ENCODE measurements at regions not wholly inside any gene's neighbourhood (a gene's known extent, or its start where the extent isn't known, plus 50 kb on each side); places are given as distances from the start of the nearest gene placed in this dataset.

DNA sequence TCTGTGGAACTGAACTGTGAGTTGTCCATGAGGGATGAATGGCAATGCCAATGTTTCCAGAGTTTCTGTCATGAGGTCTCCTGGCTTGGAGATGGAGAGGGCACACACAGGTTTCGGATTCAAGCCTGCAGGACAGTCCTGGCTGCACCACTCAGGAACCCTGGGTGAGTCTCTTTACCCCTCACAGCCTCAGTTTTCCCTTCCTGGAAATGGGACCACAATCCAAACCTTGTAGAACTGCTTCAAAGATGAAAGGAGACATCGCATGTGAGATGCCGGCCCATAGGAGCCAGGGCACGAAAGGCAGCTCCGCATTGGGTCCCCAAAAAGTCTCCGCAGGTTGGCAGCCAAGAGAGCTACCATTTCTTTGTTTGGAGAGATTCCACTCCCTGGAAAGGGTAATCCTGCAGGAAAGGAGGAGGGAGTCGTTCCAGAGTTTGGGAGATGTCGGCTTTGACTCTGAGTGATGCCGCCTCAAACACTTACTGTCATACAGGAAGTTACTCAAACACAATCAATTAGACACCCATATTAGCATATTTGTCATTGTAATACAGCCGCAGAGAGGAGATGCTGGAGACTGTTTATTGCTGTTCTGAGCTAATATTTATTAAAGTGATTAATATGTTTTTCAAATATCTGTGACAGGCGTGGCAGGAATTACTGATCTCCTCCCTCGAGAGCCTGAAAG, 318.3 kb downstream of the MN1 start:
- no peaks in the 10 kb centered on the region for H3K27me3 Mint-ChIP-seq
- no peak overlapping the region for H3K4me3 Mint-ChIP-seq
- no peaks in the 10 kb centered on the region for H3K36me3 Mint-ChIP-seq (ENCODE audit: low read depth)
- H3K27ac Mint-ChIP-seq, result no peak overlapping the region
- no peak for ATAC-seq (replicated peaks)
- no peaks in the 10 kb centered on the region for H3K4me1 Mint-ChIP-seq
- H3K9me3 Mint-ChIP-seq, result no peaks in the 10 kb centered on the region

DNA sequence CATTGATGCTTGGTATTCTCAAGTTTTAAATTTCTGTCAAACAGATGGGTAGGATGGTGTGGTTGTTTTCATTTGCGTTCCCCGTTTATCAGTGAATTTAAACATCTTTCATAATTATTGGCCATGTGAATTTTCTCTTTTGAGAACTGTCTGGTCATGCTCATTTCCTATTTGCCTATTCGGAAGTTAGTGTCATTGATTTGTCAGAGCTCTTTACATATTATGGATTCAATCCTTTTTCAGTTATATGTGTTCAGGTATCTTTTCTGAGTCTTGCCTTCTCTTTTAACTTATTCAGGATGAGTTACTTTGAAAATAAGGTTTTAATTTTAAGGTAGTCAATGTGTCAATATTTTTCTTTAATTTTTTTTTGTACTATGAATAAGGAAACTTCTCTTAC, 315.7 kb downstream of the MN1 start:
- H3K27ac Mint-ChIP-seq, result no peak overlapping the region
- no peak overlapping the region for H3K4me3 Mint-ChIP-seq
- H3K9me3 Mint-ChIP-seq, result no peaks in the 10 kb centered on the region
- no peak for ATAC-seq (replicated peaks)
- H3K4me1 Mint-ChIP-seq, result no peaks in the 10 kb centered on the region
- H3K27me3 Mint-ChIP-seq, result peaks cover 3% of the 10 kb centered on the region
- no peaks in the 10 kb centered on the region for H3K36me3 Mint-ChIP-seq (ENCODE audit: low read depth)

DNA sequence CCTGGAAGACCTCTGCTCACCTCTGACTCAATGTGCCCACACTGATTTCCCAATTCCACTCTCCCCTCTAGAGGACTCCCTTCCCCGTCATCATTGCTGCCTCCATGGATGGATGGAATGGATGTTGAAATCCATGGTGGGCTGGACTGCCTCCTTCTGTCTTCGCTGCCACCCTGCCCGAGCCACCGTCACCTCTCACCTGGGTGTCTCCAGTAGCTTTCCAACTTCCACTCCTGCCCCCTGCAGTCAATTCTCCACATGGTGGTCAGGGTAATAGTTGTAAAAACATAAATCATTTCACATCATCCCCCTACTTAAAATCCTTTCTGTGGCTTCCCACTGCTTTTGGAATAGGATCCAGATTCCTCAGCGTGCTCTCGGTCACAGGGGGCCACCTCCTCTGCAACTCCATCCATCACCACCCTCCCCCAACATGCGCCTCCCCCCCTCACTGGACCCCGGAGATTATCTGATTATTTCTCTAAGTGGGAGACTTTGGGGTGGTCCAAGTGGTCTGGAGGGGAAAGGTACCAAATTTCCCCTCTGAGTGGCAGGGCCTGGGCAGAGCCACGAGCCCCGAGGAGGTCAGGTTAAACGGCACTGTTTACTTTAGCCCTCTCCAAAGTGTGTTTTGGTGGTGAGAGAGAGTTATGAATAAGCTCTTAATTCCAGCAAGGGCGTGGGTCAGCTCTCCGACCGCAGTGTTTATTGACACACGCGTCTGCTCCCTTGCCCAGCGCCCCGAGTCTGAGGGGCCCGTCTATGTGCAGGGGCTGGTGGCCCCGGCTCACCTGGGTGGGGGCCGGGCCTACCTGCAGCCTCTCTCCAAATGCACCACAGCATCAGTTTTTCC, 313.7 kb downstream of the MN1 start:
- H3K36me3 Mint-ChIP-seq (ENCODE audit: low read depth), result no peaks in the 10 kb centered on the region
- H3K9me3 Mint-ChIP-seq, result peaks cover 14% of the 10 kb centered on the region
- no peak overlapping the region for H3K4me3 Mint-ChIP-seq
- H3K4me1 Mint-ChIP-seq, result no peaks in the 10 kb centered on the region
- no peak for ATAC-seq (replicated peaks)
- peaks cover 3% of the 10 kb centered on the region for H3K27me3 Mint-ChIP-seq
- H3K27ac Mint-ChIP-seq, result no peak overlapping the region

DNA sequence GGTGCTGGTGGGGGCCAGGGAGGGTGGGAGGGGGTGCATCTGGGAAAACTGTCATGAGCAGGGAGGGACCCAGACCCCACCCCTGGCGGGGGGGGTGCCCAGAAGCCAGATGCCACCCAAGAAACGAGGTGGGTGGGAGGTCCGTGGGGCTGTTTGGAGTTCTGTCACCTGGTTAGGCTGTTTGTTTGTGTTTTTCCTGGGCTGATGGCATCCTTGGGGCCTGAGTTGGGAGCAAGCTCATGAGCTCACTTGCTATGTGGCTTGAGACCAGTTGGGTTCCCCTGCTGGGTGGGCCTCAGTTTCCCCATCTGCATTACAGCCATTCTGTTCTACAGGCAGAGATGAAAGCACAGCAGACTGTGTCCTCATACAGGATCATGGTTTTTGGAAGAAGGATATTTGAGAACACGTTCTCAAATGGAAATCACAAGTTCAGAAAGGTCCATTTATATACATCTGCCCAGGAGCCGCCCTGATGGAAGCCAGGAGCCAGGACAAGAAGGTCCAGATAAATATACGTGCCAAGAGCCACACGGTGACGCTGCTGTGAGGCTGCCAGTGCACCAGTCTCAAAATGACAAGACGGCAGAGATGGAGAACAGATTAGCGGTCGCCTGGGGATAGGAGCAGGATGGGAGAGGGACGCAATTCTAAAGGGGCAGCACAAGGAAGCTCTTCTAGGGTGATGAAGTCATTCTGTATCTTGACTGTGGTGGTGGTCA, 312.9 kb downstream of the MN1 start:
- Mint-ChIP-seq H3K27ac (no peak overlapping the region), H3K4me1 (no peaks in the 10 kb centered on the region), H3K9me3 (peaks cover 15% of the 10 kb centered on the region), H3K27me3 (peaks cover 3% of the 10 kb centered on the region), H3K4me3 (no peak overlapping the region), H3K36me3 (ENCODE audit: low read depth) (no peaks in the 10 kb centered on the region)
- no peak for ATAC-seq (replicated peaks)

DNA sequence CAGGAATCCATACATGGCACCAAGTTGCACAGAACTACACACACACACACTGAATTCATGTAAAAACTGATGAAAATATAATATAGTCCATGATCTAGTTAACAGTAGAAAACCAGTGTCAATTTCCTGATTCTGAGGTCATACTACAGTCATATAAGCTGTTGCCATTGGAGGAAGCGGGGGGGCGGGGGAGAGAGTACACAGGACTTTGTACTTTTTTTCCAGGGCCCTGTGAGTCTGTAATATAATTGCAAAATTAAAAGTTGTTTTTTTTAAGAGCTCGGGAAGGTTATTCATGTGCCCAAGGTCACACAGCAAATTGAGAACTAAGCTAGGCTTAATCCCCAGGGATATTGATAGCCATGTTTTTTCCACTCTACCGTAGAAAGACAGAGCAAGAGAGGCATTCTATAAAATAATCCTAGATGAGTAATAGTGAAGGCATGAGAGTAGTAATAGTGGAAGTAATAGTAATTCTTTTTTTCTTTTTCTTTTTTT, 312.3 kb downstream of the MN1 start:
- ATAC-seq (replicated peaks), result no peak
- H3K27me3 Mint-ChIP-seq, result peaks cover 3% of the 10 kb centered on the region
- H3K9me3 Mint-ChIP-seq, result peaks cover 15% of the 10 kb centered on the region
- H3K36me3 Mint-ChIP-seq (ENCODE audit: low read depth), result no peaks in the 10 kb centered on the region
- H3K4me1 Mint-ChIP-seq, result no peaks in the 10 kb centered on the region
- no peak overlapping the region for H3K27ac Mint-ChIP-seq
- H3K4me3 Mint-ChIP-seq, result no peak overlapping the region

DNA sequence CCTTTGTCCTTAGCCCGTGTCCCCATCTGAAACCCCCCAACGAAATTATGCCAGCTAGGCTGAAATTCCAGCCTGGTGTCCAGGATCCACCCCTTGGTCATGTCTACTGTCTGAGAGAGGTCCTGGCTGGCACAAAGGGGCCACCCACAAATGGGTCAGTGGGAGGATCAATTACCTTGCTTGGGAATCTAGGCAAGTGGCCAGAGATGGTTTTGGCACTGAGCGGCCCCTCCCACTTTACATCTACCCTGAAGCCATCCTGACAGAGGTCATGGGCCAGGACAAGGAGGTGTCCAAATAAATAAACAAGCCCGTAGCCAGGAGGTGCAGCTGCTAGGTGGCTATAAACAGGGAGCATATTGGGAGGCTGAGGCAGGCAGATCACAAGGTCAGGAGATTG, 311.5 kb downstream of the MN1 start:
- no peak for ATAC-seq (replicated peaks)
- H3K4me3 Mint-ChIP-seq, result no peak overlapping the region
- no peak overlapping the region for H3K27ac Mint-ChIP-seq
- peaks cover 3% of the 10 kb centered on the region for H3K27me3 Mint-ChIP-seq
- no peaks in the 10 kb centered on the region for H3K4me1 Mint-ChIP-seq
- H3K9me3 Mint-ChIP-seq, result peaks cover 15% of the 10 kb centered on the region
- no peaks in the 10 kb centered on the region for H3K36me3 Mint-ChIP-seq (ENCODE audit: low read depth)

DNA sequence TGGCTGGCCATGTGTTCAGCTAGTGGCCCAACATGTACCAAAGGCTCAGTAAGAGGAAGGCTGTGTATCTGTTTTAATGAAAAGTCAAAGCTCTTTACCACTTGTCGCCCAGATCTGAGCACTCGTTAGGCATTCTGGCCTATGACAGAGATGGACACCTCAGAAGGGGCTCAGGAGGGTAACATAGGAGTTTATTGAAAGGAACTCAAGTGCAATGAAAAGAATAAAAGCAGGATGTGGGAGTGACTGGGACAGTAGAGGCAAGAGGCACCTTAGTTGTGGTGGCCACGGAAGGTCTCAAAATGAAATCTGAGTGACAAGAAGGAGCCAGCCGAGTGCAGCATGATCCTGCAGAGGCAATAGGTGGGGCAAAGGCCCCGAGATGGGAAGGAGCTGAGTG, 309.7 kb downstream of the MN1 start:
- Mint-ChIP-seq H3K27ac (no peak overlapping the region), H3K27me3 (peaks cover 3% of the 10 kb centered on the region), H3K9me3 (peaks cover 15% of the 10 kb centered on the region), H3K4me1 (no peaks in the 10 kb centered on the region), H3K4me3 (no peak overlapping the region), H3K36me3 (ENCODE audit: low read depth) (no peaks in the 10 kb centered on the region)
- no peak for ATAC-seq (replicated peaks)

DNA sequence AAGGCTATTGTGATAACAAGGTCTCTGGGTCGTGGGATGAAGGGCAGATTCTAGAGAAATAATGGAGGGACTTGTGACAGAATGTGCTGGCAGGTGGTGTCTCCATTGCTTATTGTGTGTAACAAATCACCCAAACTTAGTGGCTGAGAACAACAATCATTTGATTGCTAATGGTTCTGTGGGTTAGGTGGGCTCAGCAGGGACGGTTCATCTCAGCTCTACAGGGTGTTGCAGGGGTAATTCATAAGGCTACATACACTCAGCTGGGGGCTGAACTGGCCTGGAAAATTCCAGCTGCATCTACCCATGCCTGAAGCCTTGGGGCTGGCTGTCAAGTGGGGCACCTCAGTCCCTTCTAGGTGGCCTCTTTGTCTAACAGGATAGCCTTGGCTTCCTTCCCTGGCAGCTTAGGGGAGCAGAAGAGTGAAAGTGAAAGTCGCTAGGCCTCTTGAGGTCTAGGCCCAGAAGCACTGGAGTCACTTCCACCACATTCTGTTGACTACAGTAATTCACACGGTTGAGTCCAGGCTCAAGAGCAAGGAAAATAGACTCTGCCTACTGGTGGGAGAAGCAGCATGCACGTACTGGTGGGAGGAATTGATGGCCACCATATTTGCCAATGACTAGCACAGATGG, 308.9 kb downstream of the MN1 start:
- Mint-ChIP-seq H3K4me3 (no peak overlapping the region), H3K36me3 (ENCODE audit: low read depth) (no peaks in the 10 kb centered on the region), H3K27me3 (peaks cover 3% of the 10 kb centered on the region), H3K9me3 (peaks cover 15% of the 10 kb centered on the region), H3K27ac (no peak overlapping the region), H3K4me1 (no peaks in the 10 kb centered on the region)
- no peak for ATAC-seq (replicated peaks)

DNA sequence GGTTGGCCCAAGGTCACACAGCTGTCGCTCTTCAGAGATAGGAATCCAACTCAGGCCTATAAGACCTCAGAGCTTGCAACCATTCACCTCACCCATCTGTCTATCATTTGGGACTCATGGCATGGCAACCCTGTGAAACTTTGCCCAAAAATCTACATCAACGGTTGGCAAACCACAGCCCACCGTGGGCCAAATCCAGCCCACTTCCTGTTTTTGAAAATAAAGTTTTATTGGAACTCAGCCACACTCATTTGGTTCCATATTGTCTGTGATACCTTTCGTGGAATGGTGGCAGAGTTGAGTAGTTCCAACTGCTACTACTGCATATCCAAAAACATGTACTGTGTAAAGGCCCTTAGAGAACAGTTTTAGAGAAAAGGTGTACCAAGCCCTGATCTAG, 307.8 kb downstream of the MN1 start:
- H3K36me3 Mint-ChIP-seq (ENCODE audit: low read depth), result no peaks in the 10 kb centered on the region
- H3K9me3 Mint-ChIP-seq, result peaks cover 15% of the 10 kb centered on the region
- no peaks in the 10 kb centered on the region for H3K4me1 Mint-ChIP-seq
- peaks cover 1% of the 10 kb centered on the region for H3K27me3 Mint-ChIP-seq
- no peak overlapping the region for H3K27ac Mint-ChIP-seq
- ATAC-seq (replicated peaks), result no peak
- no peak overlapping the region for H3K4me3 Mint-ChIP-seq

DNA sequence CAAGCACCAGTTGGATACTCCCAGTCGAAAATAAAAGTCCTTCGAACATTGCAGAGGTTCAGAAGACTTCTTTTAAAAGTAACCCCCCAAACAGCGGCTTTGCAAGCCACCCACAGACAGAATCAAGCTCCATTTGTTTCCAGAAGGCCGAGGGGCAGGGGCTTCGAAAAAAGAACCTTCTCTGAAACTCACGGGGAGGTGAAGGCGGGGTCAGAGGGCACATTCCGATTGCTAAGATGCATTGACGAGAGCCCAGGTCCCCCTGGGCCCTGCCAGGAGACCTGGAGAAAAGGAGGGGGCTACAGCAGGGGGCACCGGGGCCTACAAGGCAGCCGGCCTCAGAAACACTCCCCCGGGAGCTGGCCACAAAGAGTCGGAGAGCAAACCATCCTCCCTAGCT, 306.8 kb downstream of the MN1 start:
- Mint-ChIP-seq H3K4me1 (no peaks in the 10 kb centered on the region), H3K27me3 (no peaks in the 10 kb centered on the region), H3K4me3 (no peak overlapping the region), H3K9me3 (peaks cover 15% of the 10 kb centered on the region), H3K36me3 (ENCODE audit: low read depth) (no peaks in the 10 kb centered on the region), H3K27ac (no peak overlapping the region)
- ATAC-seq (replicated peaks), result no peak

DNA sequence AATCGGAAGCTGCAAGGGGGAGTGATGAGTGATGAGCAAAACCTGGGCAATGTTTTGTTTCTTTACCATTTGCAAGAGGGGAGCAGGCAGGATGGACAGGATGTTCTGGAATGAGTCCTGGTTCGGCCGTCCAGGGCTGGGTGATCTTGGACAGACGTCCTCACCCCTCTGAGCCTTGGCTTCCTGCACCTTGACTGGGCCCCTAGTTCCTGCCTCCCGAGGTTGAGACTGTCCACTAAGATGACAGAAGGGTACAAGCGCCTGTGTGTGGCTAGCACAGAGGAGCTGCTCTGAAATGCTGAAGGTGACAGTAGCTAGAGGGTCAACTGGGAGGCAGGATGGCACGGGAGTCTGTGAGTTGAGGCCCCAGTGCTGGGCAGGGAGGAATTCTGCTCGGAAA, 306.2 kb downstream of the MN1 start:
- Mint-ChIP-seq H3K36me3 (ENCODE audit: low read depth) (no peaks in the 10 kb centered on the region), H3K27ac (no peak overlapping the region), H3K4me1 (no peaks in the 10 kb centered on the region), H3K4me3 (no peak overlapping the region), H3K9me3 (peaks cover 15% of the 10 kb centered on the region), H3K27me3 (no peaks in the 10 kb centered on the region)
- no peak for ATAC-seq (replicated peaks)

DNA sequence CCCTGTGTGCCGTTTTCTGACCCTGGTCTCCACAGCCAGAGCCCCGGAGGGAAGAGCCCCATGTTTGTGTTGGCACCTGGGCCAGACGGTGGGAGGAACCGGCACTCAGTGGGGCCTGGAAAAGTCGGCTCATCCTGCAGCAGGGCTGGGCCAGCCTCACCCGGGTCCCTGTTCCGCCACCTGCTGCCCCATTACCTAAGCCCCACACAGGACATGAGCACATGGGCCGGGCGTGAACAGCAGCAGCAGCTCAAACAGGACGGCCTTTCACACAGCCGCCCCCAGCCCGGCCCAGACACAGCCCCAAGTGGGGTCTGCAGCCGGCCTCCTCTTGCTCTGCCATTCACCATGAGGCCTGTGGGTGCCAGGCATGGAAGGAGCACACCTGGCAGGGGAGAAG, 302.4 kb downstream of the MN1 start:
- H3K27me3 Mint-ChIP-seq, result no peaks in the 10 kb centered on the region
- H3K4me1 Mint-ChIP-seq, result no peaks in the 10 kb centered on the region
- no peak for ATAC-seq (replicated peaks)
- no peak overlapping the region for H3K4me3 Mint-ChIP-seq
- H3K36me3 Mint-ChIP-seq (ENCODE audit: low read depth), result no peaks in the 10 kb centered on the region
- no peaks in the 10 kb centered on the region for H3K9me3 Mint-ChIP-seq
- H3K27ac Mint-ChIP-seq, result no peak overlapping the region

DNA sequence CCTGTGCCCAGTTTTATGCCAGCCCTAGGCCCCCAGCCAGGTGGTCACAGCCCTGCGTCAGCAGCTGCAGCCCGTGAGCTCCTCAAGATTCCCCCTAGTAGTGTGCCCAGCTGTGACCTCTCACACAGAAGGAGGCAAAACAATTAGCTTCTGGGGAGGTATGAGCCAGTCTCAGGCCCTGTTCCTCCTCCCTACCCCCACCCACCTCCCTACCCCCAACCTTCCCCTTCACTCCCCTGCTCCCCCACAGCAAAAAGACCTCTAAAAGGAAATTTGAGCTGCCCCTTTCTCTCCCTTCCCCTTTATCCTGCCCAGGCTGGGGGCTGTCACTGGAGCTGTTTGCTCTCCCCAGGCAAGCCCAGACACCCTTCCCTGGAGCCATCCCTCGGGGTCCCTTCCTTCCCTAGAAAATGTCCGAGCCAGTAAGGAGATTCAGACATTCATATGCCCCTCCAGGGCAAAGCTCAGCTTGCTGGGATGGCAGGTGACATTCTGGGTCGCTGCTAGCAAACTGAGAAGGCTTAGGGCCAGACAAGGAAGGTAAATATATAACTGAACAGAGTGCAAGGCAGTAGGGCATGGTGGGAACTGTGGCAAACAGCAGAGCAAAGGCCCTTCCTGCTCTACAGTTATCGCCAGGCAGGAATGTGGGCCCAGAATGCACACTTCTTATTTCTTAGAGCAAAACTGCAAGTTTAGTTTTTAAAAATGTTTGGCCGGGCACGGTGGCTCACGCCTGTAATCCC, 300.2 kb downstream of the MN1 start:
- Mint-ChIP-seq H3K27me3 (no peaks in the 10 kb centered on the region), H3K9me3 (no peaks in the 10 kb centered on the region), H3K36me3 (ENCODE audit: low read depth) (no peaks in the 10 kb centered on the region), H3K4me1 (no peaks in the 10 kb centered on the region), H3K27ac (no peak overlapping the region), H3K4me3 (no peak overlapping the region)
- ATAC-seq (replicated peaks), result no peak

DNA sequence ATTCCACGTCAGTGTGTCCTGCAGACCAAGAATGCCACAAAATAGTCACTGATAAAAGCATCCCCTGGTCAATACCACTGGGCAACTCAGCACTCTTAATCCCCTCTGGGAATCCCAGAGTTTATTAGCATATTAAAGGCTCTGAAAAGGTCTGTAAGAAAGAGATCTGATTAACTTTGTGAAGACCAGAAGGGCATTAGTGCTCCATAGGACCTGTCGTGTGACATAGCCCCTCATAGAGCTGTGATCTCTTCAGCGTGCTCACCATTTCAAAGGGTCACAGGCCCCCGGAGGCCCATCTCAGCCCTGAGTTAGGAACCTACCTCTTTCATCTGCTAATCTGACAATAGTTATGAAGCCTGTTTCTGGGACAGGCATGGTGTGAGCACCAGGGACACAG, 299.2 kb downstream of the MN1 start:
- H3K36me3 Mint-ChIP-seq (ENCODE audit: low read depth), result no peaks in the 10 kb centered on the region
- H3K9me3 Mint-ChIP-seq, result no peaks in the 10 kb centered on the region
- no peak overlapping the region for H3K27ac Mint-ChIP-seq
- H3K27me3 Mint-ChIP-seq, result no peaks in the 10 kb centered on the region
- ATAC-seq (replicated peaks), result no peak
- no peak overlapping the region for H3K4me3 Mint-ChIP-seq
- no peaks in the 10 kb centered on the region for H3K4me1 Mint-ChIP-seq
